NCI-H128 (cell line): ENCODE measurements at regions not wholly inside any gene's neighbourhood (a gene's known extent, or its start where the extent isn't known, plus 50 kb on each side); places are given as distances from the start of the nearest gene placed in this dataset.

Source experiments
- DNase-seq: peaks from one replicate; lab custom pipeline; 2025; ENCODE audit not compliant: unreplicated experiment; lab: John Stamatoyannopoulos, UW

GRCh38 chr6:2505624-2506023 lies 245.1 kb downstream of the MYLK4 start:
- DNase-seq: no peak

DNA sequence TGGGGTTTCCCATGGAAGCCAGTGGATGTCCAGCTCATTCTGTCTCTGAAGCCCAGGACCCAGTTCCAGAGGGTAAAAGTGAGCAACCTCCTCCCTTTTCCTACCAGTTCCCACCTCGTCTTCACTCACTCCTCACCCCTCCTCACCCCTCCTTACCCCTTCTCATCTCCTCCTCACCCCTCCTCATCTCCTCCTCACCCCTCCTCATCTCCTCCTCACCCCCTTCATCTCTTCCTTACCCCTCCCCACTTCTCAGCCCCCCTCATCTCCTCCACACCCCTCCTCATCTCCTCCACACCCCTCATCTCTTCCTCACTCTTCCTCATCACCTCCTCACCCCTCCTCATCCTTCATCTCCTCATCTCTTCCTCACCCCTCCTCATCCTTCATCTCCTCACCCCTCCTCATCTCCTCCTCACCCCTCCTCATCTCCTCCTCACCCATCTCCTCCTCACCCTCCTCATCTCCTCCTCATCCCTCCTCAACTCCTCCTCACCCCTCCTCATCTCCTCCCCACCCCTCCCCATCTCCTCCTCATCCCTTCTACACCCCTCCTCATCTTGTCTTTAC lies 246.1 kb downstream of the MYLK4 start:
- no peak for DNase-seq

GRCh38 chr6:2503816-2504494 lies 246.8 kb downstream of the MYLK4 start:
- DNase-seq: no peak

DNA sequence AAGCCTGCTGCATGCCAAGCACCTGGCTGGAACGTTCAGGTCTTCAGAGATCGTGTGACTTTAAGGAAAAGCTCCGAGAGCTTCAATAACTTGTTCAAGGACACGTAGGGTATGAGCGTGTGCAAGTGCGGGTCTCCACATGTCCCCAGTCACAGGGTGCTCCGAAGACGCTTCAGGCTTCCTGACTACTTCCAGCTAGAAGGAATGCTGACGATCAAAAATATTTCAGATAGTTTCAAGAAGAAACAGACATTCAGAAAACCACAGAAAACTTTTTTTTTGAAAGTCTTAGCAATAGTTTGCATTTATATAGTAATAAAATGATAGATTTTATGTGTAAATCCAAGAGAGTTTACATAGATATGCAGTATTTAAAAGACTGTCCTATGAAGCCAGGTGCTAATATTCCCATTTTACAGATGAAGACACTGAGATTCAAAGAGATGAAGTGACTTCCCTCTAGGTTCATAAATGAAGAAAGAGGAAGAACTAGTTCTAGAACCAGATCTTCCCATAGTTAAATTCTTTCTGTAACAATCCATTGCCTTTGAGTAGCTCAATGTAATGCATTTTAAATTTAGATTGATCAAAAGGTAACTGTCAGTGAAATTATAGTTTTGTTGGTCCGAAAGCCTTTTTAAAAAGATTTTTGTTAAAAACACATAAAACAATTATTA lies 247.6 kb downstream of the MYLK4 start:
- no peak for DNase-seq

GRCh38 chr6:2502096-2502997 lies 248.4 kb downstream of the MYLK4 start:
- no peak for DNase-seq

DNA sequence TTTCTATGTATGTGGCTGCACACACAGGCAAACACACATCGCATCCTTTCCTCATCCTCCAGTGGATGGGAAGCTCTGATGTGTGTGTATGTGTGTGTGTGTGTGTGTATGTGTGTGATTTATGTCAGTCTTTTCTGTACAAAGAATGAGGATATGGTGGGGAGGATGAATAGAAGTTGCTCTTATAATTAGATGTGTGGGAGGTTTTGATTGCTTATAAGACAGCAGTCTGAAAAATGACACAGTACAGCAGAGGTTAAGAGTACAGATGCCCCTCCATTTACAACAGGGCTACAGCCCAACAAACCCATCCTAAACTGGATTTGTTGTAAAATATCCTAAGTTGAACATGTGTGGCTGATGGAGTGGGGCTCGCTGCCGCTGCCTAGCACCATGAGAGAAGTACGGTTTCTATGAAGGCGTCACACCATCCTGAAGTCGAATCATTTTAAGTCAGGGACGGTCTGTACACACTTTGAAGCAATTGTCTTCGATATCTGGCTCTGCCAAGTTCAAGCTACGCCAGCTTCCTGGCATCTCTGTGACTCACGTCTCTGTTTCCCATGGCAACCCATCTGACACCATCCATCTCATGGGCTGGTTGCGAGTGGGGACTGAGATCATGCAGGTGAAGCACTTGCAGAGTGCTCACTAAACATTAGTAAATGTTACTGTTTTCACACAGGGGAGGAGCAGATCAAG lies 252.6 kb downstream of the MYLK4 start:
- DNase-seq: no peak

GRCh38 chr6:2496291-2496690 lies 250.9 kb upstream of the GMDS start:
- no peak for DNase-seq

DNA sequence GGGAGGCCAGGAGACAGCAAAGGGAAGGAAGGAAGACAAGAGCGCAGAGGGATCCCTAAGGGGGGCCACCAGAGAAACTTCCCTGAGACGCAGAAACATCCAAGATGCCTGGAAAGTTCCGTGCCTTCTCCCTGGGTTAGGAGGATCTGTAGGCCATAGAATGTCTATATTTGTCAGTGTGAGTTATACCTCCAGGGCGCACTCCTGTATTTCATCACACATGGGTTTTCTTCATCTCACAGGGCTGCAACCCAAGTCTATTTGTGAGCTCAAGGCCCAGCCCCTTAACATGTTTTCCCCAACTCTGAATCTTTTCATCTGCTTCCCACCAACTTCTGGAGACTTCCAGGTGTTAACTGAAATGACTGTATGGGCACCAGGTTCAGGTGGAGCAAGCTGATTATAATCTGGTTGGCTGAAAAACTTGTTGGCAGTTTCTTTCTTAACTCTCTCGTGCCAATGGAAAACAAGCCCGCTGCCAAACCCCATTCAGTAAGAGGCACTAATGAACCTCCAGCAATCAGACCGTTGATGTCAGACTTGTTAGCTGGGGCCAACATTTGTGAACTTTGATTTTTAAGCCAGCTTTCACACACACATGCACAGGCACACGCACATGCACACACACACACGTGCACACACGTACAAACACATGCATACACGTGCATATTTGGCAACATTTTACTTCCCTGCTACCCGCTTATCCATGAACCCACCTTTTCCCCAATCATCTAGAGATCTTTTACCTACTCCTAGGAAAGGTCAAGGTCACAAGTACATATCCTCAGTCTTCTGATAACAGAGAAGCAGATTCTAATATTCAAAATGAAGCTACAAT lies 247.5 kb upstream of the GMDS start:
- DNase-seq: no peak

GRCh38 chr6:2491137-2491536 lies 245.7 kb upstream of the GMDS start:
- no peak for DNase-seq

GRCh38 chr6:2488578-2488977 lies 243.2 kb upstream of the GMDS start:
- DNase-seq: no peak

GRCh38 chr6:2485116-2485515 lies 239.7 kb upstream of the GMDS start:
- no peak for DNase-seq

GRCh38 chr6:2482773-2483172 lies 237.4 kb upstream of the GMDS start:
- no peak for DNase-seq

DNA sequence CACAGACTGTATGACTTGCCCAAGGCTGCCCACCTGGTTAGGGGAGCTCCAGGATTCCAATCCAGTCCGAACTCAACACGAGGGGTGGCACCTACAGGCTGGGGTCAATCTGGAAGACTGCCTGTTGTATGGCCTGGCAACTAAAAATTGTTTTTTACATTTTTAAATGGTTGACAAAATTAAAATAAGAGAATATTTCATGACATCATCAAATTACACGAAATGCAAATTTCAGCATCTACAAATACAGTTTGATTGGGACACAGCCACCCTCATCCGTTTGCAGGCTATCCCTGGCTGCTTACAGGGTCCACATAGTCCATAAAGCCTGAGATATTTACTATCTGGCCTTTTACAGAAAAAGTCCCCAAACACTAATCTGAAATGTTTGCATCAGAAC lies 235.9 kb upstream of the GMDS start:
- no peak for DNase-seq

DNA sequence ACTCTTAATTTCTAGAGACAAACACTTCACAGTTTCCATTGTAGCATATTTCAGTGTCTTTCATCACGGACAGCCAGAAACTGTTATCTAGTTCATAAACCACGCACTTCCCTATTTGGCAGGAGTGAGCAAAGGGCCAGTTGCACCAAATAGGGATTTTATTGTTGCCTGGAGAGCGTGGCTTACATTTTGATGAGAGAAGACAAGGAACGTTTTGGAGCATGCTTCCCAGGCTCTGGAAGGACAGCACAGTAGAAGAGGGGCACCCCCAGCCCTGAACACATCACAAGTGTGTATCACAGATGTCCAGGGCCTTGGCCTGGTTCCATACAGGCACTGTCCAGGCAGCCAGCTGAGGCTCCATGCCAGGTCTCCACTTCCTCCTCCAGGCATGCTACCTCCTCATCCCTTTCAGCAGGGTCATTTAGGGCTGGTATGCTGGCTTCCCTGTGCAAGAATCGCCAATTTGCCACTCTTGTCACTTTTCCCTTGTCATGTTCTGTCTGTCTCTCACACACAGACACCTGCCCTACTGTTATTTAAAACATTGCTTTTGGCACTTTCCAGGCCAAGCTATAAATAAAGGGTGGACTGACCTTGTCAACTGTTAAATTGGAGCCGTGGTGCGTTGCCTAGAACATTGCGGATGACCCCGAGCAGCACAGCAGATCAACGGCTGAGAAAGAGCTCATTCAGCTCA lies 235.0 kb upstream of the GMDS start:
- DNase-seq: no peak

- DNase-seq: no peak
Observed at GRCh38 chr6:2478200-2478599, 232.8 kb upstream of the GMDS start.

- DNase-seq: no peak
Observed at GRCh38 chr6:2477666-2478065, 232.3 kb upstream of the GMDS start.

GRCh38 chr6:2477250-2477649 lies 231.8 kb upstream of the GMDS start:
- DNase-seq: no peak

DNA sequence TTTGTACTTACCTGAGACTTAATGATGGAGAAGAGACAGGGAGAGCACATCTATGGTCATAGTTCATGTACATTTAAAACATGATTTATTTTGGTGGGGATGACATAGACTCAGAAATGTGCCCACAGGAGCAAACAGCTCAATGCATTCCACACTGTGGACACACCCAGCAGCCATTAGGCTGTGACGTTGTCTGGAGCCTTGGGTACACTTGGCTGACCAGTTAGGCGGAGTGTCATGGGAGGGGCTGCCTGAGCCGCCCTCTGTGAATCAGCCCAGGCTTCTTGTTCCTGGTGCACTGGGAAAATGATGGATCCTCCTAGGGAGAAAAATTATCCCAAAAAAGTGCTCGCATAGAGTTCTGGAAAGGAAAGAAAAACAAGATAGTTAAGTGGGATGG lies 231.0 kb upstream of the GMDS start:
- DNase-seq: no peak

GRCh38 chr6:2471472-2471871 lies 226.1 kb upstream of the GMDS start:
- DNase-seq: no peak
